Parathyroid adenoma (tissue), 2 donors: ENCODE measurements at regions not wholly inside any gene's neighbourhood (a gene's known extent, or its start where the extent isn't known, plus 50 kb on each side); places are given as distances from the start of the nearest gene placed in this dataset.

ENCODE experiments used
- H2AFZ ChIP-seq: fragments of 300-600 bp; sonication (generic); one replicate; pipeline ENCODE4 v1.7.0; 2017; ENCODE audit warnings: antibody characterized with exemption, mild to moderate bottlenecking
- H3K27ac ChIP-seq: fragments of 300-600 bp; sonication (generic); one replicate; pipeline ENCODE4 v1.7.0; 2017
- H3K27me3 ChIP-seq: fragments of 300-600 bp; sonication (generic); one replicate; pipeline ENCODE4 v1.7.0; 2017; ENCODE audit warnings: low read length; ENCODE audit not compliant: control insufficient read depth, insufficient read depth
- H3K36me3 ChIP-seq: fragments of 300-600 bp; sonication (generic); one replicate; pipeline ENCODE4 v1.7.0; 2017; ENCODE audit warnings: low read length; ENCODE audit not compliant: control insufficient read depth, insufficient read depth
- H3K4me1 ChIP-seq: fragments of 300-600 bp; sonication (generic); one replicate; pipeline ENCODE4 v1.7.0; 2017; ENCODE audit warnings: control low read depth
- H3K4me2 ChIP-seq: fragments of 300-600 bp; sonication (generic); one replicate; pipeline ENCODE4 v1.7.0; 2017; ENCODE audit warnings: low read length
- H3K4me3 ChIP-seq: fragments of 300-600 bp; sonication (generic); one replicate; pipeline ENCODE4 v1.7.0; 2017; ENCODE audit warnings: low read depth, low read length
- H3K79me2 ChIP-seq: fragments of 300-600 bp; sonication (generic); one replicate; pipeline ENCODE4 v1.7.0; 2017; ENCODE audit warnings: control low read depth
- H3K9ac ChIP-seq: fragments of 300-600 bp; sonication (generic); one replicate; pipeline ENCODE4 v1.7.0; 2017; ENCODE audit warnings: mild to moderate bottlenecking
- H3K9me3 ChIP-seq: fragments of 300-600 bp; sonication (generic); one replicate; pipeline ENCODE4 v1.7.0; 2017; ENCODE audit warnings: low read length; ENCODE audit not compliant: control insufficient read depth
- TF ChIP-seq, protein P1 (sequence below): fragments of 300-600 bp; sonication (generic); IDR thresholded peaks from one replicate; pipeline ENCODE4 v1.7.0; 2017; ENCODE audit warnings: antibody characterized with exemption, mild to moderate bottlenecking
- donor health status: primary hyperparathyroidism.

DNA sequence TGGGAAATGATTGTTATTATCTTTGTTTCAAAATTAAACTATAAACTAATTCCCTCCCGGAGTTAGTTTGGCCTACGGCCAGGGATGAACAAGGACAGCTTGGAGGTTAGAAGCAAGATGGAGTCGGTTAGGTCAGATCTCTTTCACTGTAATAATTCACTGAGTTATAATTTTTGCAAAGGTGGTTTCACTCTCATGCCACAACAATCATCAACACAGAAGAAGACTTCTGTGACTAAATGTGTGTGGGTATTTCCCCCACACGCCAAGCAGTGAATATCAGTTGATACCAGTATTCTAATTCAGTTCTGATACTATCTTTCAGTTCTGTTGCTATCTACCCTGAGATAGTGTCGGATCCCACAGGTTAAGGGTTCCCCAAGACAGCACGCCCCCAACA lies 215.1 kb downstream of the S1PR1 start:
- H3K9me3 ChIP-seq, result no peaks in the 10 kb centered on the region
- H3K4me1 ChIP-seq, result no peaks in the 10 kb centered on the region
- H3K4me3 ChIP-seq, result no peak overlapping the region
- no peak overlapping the region for H3K4me2 ChIP-seq
- no peak overlapping the region for H2AFZ ChIP-seq
- no peak overlapping the region for H3K9ac ChIP-seq
- no peaks in the 10 kb centered on the region for H3K79me2 ChIP-seq
- H3K27me3 ChIP-seq, result no peaks in the 10 kb centered on the region
- H3K36me3 ChIP-seq, result no peaks in the 10 kb centered on the region
- TF ChIP-seq, protein P1, sequence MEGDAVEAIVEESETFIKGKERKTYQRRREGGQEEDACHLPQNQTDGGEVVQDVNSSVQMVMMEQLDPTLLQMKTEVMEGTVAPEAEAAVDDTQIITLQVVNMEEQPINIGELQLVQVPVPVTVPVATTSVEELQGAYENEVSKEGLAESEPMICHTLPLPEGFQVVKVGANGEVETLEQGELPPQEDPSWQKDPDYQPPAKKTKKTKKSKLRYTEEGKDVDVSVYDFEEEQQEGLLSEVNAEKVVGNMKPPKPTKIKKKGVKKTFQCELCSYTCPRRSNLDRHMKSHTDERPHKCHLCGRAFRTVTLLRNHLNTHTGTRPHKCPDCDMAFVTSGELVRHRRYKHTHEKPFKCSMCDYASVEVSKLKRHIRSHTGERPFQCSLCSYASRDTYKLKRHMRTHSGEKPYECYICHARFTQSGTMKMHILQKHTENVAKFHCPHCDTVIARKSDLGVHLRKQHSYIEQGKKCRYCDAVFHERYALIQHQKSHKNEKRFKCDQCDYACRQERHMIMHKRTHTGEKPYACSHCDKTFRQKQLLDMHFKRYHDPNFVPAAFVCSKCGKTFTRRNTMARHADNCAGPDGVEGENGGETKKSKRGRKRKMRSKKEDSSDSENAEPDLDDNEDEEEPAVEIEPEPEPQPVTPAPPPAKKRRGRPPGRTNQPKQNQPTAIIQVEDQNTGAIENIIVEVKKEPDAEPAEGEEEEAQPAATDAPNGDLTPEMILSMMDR, result no peak
- no peak overlapping the region for H3K27ac ChIP-seq

DNA sequence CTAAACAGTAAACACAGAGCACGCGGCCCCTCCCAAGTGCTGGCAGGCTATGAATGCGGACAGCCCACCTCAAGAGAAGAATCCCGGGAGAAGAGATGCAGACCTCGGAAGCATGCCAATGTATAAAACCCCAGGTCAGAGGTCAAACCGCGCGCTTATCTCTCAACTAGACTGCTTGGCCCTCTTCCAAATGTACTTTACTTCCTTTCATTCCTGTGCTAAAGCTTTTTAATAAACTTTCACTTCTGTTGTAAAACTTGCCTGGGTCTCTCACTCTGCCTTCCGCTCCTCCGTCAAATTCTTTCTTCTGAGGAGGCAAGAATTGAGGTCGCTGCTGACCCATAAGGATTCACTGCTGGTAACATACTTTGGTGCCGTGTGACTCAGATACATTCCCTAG lies 216.0 kb downstream of the S1PR1 start:
- Histone ChIP-seq H3K9me3 (no peaks in the 10 kb centered on the region), H3K4me1 (no peaks in the 10 kb centered on the region), H3K79me2 (no peaks in the 10 kb centered on the region), H3K9ac (no peak overlapping the region), H3K27ac (no peak overlapping the region), H3K36me3 (no peaks in the 10 kb centered on the region), H3K4me3 (no peak overlapping the region), H3K4me2 (no peak overlapping the region), H2AFZ (no peak overlapping the region), H3K27me3 (no peaks in the 10 kb centered on the region)
- TF ChIP-seq, protein P1, result no peak

DNA sequence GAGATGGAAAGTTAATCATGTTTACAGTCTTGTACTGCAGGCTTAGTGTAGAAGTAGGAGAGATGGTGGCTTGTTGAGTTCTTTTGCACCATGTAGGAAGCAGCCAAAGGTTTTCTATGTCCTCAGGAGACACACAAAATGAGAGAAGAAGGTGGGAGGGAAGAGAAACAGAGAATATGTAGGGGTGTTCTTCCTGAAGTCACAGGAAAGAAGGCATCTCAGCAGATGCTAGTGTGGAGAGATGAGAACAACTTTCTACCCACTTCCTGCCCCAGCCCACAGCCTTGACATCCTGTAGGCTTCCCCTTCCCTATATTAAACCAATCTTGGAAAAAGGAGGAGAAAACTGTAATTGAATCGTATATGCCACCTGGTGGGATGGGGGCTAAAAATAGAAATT lies 217.0 kb downstream of the S1PR1 start:
- TF ChIP-seq, protein P1, result no peak
- Histone ChIP-seq H3K27ac (no peak overlapping the region), H3K4me2 (no peak overlapping the region), H3K9ac (no peak overlapping the region), H3K36me3 (no peaks in the 10 kb centered on the region), H3K27me3 (no peaks in the 10 kb centered on the region), H3K79me2 (no peaks in the 10 kb centered on the region), H3K4me3 (no peak overlapping the region), H2AFZ (no peak overlapping the region), H3K9me3 (no peaks in the 10 kb centered on the region), H3K4me1 (no peaks in the 10 kb centered on the region)

DNA sequence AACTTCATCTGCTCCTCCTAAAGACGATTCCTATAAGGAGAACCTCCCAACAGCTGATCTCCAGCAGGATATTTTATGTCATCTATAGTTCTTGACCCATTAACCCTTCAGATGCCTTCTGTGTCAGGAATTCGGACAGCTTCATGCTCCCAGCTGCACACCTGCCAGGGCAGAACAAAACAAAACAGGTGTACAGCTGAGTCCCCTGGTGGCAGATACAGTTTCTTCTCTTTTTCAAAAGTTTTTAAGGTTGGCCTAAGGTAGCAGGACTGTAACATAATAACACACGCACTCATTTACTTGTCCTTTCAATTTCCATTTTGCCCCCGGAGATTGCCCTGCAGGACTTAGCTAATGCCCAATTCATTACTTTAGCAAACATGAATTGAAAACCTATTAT lies 218.3 kb downstream of the S1PR1 start:
- TF ChIP-seq, protein P1, result no peak
- no peaks in the 10 kb centered on the region for H3K27me3 ChIP-seq

DNA sequence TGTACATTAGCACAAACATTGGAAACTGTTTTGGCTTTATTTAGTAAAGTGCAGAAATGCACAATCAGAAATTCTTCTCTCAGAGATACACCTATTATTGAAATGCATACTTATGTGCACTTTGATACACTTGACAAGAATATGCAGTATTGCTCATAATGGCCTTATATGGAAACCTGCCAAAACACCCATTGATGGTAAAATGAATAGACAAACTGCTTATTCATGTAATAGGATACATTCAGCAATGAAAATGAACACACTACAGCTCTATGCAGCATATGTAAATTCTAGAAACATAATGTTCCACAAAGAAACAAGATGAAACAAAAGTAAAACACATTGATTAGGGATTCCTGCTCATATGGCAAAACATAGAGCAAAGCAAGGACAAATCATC lies 223.9 kb downstream of the S1PR1 start:
- H3K27me3 ChIP-seq, result no peaks in the 10 kb centered on the region
- TF ChIP-seq, protein P1, result no peak

More for the DNA sequence above, 218.3 kb downstream of the S1PR1 start:
- H3K9me3 ChIP-seq, result no peaks in the 10 kb centered on the region
- H3K4me2 ChIP-seq, result no peak overlapping the region
- H2AFZ ChIP-seq, result no peak overlapping the region
- H3K4me3 ChIP-seq, result no peak overlapping the region
- no peak overlapping the region for H3K27ac ChIP-seq
- no peaks in the 10 kb centered on the region for H3K36me3 ChIP-seq
- H3K4me1 ChIP-seq, result no peaks in the 10 kb centered on the region
- no peak overlapping the region for H3K9ac ChIP-seq
- no peaks in the 10 kb centered on the region for H3K79me2 ChIP-seq

More for the DNA sequence above, 223.9 kb downstream of the S1PR1 start:
- H3K4me1 ChIP-seq, result no peaks in the 10 kb centered on the region
- H3K4me3 ChIP-seq, result no peak overlapping the region
- no peaks in the 10 kb centered on the region for H3K36me3 ChIP-seq
- H3K4me2 ChIP-seq, result no peak overlapping the region
- H3K79me2 ChIP-seq, result no peaks in the 10 kb centered on the region
- no peak overlapping the region for H3K27ac ChIP-seq
- no peak overlapping the region for H3K9ac ChIP-seq
- H2AFZ ChIP-seq, result no peak overlapping the region
- H3K9me3 ChIP-seq, result no peaks in the 10 kb centered on the region
